Spleen (tissue), 11 donors: ENCODE measurements at regions not wholly inside any gene's neighbourhood (a gene's known extent, or its start where the extent isn't known, plus 50 kb on each side); places are given as distances from the start of the nearest gene placed in this dataset.
A peak's percentile ranks its signal among the peaks of the same experiment; 100 is the strongest.

ENCODE experiments used
- DNase-seq: peaks from one replicate; pipeline ENCODE4 v3.0.0-alpha.2; 2020
- H3K27ac ChIP-seq, 8 donors: fragments of 200-600 bp; sonication (generic) in 7 of 8; 1 replicate in 4 of 8; 2 replicates in 4 of 8; pipeline versions ENCODE4 v1.5.0 to v1.8.0; 2016 to 2021; ENCODE audit warnings: inconsistent platforms in 4 of 8, mild to moderate bottlenecking in 4 of 8, moderate library complexity in 1 of 8
- H3K27me3 ChIP-seq, 7 donors: fragments of 200-600 bp; sonication (generic) in 6 of 7; replicated peaks in 1 of 7; 1 replicate in 4 of 7; 2 replicates in 3 of 7; pipeline versions ENCODE4 v1.5.0 to v1.8.0; 2016 to 2021; ENCODE audit warnings: inconsistent platforms in 3 of 7, mild to moderate bottlenecking in 1 of 7
- H3K36me3 ChIP-seq, 6 donors: fragments of 200-600 bp; sonication (generic) in 5 of 6; 1 replicate in 4 of 6; 2 replicates in 2 of 6; pipeline versions ENCODE4 v1.5.0 to v1.8.0; 2016 to 2021; ENCODE audit warnings: inconsistent platforms in 2 of 6
- H3K4me1 ChIP-seq, 6 donors: fragments of 200-600 bp; sonication (generic) in 5 of 6; 1 replicate in 3 of 6; 2 replicates in 3 of 6; pipeline versions ENCODE4 v1.5.0 to v1.8.0; 2016 to 2021; ENCODE audit warnings: inconsistent platforms in 3 of 6
- H3K4me3 ChIP-seq, 8 donors: fragments of 200-600 bp; sonication (generic) in 7 of 8; 1 replicate in 4 of 8; 2 replicates in 4 of 8; pipeline versions ENCODE4 v1.5.0 to v1.8.0; 2016 to 2021; ENCODE audit warnings: inconsistent platforms in 4 of 8, mild to moderate bottlenecking in 4 of 8, moderate library complexity in 2 of 8
- H3K9me3 ChIP-seq, 8 donors: fragments of 200-600 bp; sonication (generic) in 7 of 8; 1 replicate in 4 of 8; 2 replicates in 4 of 8; pipeline versions ENCODE4 v1.5.0 to v1.8.0; 2016 to 2021; ENCODE audit warnings: inconsistent platforms in 4 of 8
- CTCF ChIP-seq, 11 experiments: fragments of 200-600 bp in 7 of 11; fragments of 450-650 bp in 4 of 11; sonication (generic) in 4 of 11; IDR thresholded peaks in 8 of 11; conservative IDR thresholded peaks in 3 of 11; 1 replicate in 7 of 11; 2 replicates in 4 of 11; pipeline versions ENCODE4 v1.4.0 to v1.8.0; 2016 to 2021; ENCODE audit warnings: antibody characterized with exemption in 11 of 11, inconsistent platforms in 4 of 11, mild to moderate bottlenecking in 1 of 11
- POLR2A ChIP-seq, 3 donors: fragments of 450-650 bp; IDR thresholded peaks; one replicate each; pipeline ENCODE4 v1.5.1; 2017; ENCODE audit warnings: antibody characterized with exemption in 3 of 3, mild to moderate bottlenecking in 1 of 3
- POLR2AphosphoS5 ChIP-seq, 3 donors: sonication (generic); formaldehyde crosslinking; IDR thresholded peaks; one replicate each; pipeline ENCODE4 v1.5.1; 2017; ENCODE audit warnings: antibody characterized with exemption in 3 of 3
- WGBS, 5 donors: extraction: QIAGEN DNeasy Blood & Tissue Kit in 3 of 5; methylation state at CpG; one replicate each; pipeline versions ENCODE4 v1.1.5 to v1.1.7; 2013 to 2018; 5-methylcytosine and 5-hydroxymethylcytosine counted together
- intact Hi-C: fragments of 100-400 bp; cut with DNase I; formaldehyde crosslinking; loops from one replicate; pipeline ENCODE4 v1.15.0; 2023; ENCODE audit warnings: low total_unique reads
- donor health status: healthy with polysubstance abuse.
- donor health status: DM: no; HTN: no; CAD: no; lungs with moderate emphysema.
- donor health status: DM: no; HTN: no; CAD: no.
- donor health status: Bipolar disorder and iron deficiency.
- donor health status: healthy.
- donor health status: DM: no; HTN: no; CAD: no.
- donor health status: DM: yes; HTN: yes; CAD: no.

GRCh38 chr9:32698706-32699277 lies 63.3 kb upstream of the TAF1L start:
- Histone ChIP-seq H3K27me3 (no peaks in the 10 kb centered on the region), H3K4me1 (no peaks in the 10 kb centered on the region), H3K27ac (no peak overlapping the region), H3K36me3 (no peaks in the 10 kb centered on the region), H3K9me3 (peaks cover 0 to 3% (median 0%) of the 10 kb centered on the region in 8 donors), H3K4me3 (no peak overlapping the region)
- TF ChIP-seq POLR2AphosphoS5 (IDR thresholded peaks at IDR 0.05) (no peak), POLR2A (IDR thresholded peaks at IDR 0.05) (no peak), CTCF (IDR thresholded peaks at IDR 0.05 in 8 of 11, conservative IDR thresholded peaks at IDR 0.05 in 3 of 11) (no peak)
- 85 to 92% (median 87%) methylated on average over 9 of the region's 9 CpGs for WGBS, 5 donors
- intact Hi-C loops: no loop called here
- DNase-seq: no peak

GRCh38 chr9:32701321-32702022 lies 66.0 kb upstream of the TAF1L start:
- TF ChIP-seq CTCF (IDR thresholded peaks at IDR 0.05 in 8 of 11, conservative IDR thresholded peaks at IDR 0.05 in 3 of 11) (no peak), POLR2AphosphoS5 (IDR thresholded peaks at IDR 0.05) (no peak)
- 75 to 85% (median 81%) methylated on average over 5 of the region's 5 CpGs for WGBS, 5 donors
- Histone ChIP-seq H3K27ac (no peak overlapping the region), H3K4me1 (no peaks in the 10 kb centered on the region), H3K9me3 (no peaks in the 10 kb centered on the region), H3K36me3 (no peaks in the 10 kb centered on the region), H3K4me3 (no peak overlapping the region), H3K27me3 (no peaks in the 10 kb centered on the region)
- intact Hi-C loops: no loop called here
- DNase-seq: no peak

GRCh38 chr9:32703635-32704034 lies 68.2 kb upstream of the TAF1L start:
- TF ChIP-seq POLR2AphosphoS5 (IDR thresholded peaks at IDR 0.05) (no peak), CTCF (IDR thresholded peaks at IDR 0.05 in 8 of 11, conservative IDR thresholded peaks at IDR 0.05 in 3 of 11) (peak in 1 of 11 experiments; percentile 11)
- Histone ChIP-seq H3K4me1 (no peaks in the 10 kb centered on the region), H3K27ac (no peak overlapping the region), H3K9me3 (no peaks in the 10 kb centered on the region), H3K36me3 (no peaks in the 10 kb centered on the region), H3K27me3 (no peaks in the 10 kb centered on the region), H3K4me3 (no peak overlapping the region)
- 30 to 47% (median 36%) methylated on average over 2 of the region's 2 CpGs for WGBS, 5 donors
- intact Hi-C loops: no loop called here
- DNase-seq: no peak

GRCh38 chr9:32704343-32704742 lies 68.9 kb upstream of the TAF1L start:
- no peaks in the 10 kb centered on the region for H3K36me3 ChIP-seq
- no peak overlapping the region for H3K4me3 ChIP-seq
- TF ChIP-seq CTCF (IDR thresholded peaks at IDR 0.05 in 8 of 11, conservative IDR thresholded peaks at IDR 0.05 in 3 of 11) (no peak), POLR2AphosphoS5 (IDR thresholded peaks at IDR 0.05) (no peak), POLR2A (IDR thresholded peaks at IDR 0.05) (no peak)
- intact Hi-C loops: no loop called here
- WGBS, 5 donors: 39 to 59% (median 46%) methylated on average over 2 of the region's 2 CpGs
- H3K4me1 ChIP-seq: no peaks in the 10 kb centered on the region
- H3K27me3 ChIP-seq: no peaks in the 10 kb centered on the region
- no peak for DNase-seq
- no peaks in the 10 kb centered on the region for H3K9me3 ChIP-seq
- H3K27ac ChIP-seq: no peak overlapping the region
